HL-60 (cell line): ENCODE measurements at regions not wholly inside any gene's neighbourhood (a gene's known extent, or its start where the extent isn't known, plus 50 kb on each side); places are given as distances from the start of the nearest gene placed in this dataset.

ENCODE experiments used
- DNase-seq, 2 experiments: peaks; one replicate each; pipeline ENCODE4 v3.0.0-alpha.2; 2010 to 2020; ENCODE audit warnings: low read depth in 1 of 2, low spot score in 1 of 2
- H3K27ac ChIP-seq: fragments of 250-450 bp; sonication (Bioruptor Pico); replicated peaks from 2 replicates; pipeline ENCODE4 v1.5.1; 2020; ENCODE audit warnings: mild to moderate bottlenecking, moderate library complexity
- H3K27me3 ChIP-seq: fragments of 250-450 bp; sonication (Bioruptor Pico); 2 replicates; pipeline ENCODE4 v1.5.1; 2021; ENCODE audit warnings: mild to moderate bottlenecking, moderate library complexity; ENCODE audit not compliant: insufficient read depth, poor library complexity, severe bottlenecking
- H3K4me3 ChIP-seq: replicated peaks from 2 replicates; pipeline ENCODE4 v1.5.1; 2011; ENCODE audit warnings: mild to moderate bottlenecking, control low read depth, low read length; ENCODE audit not compliant: insufficient read depth
- GABPA ChIP-seq: IDR thresholded peaks from 2 replicates; pipeline ENCODE4 v1.6.1; 2012; ENCODE audit warnings: low read depth
- POLR2AphosphoS5 ChIP-seq: IDR thresholded peaks from 2 replicates; pipeline ENCODE4 v1.6.1; 2012; ENCODE audit warnings: low read depth
- SPI1 ChIP-seq: IDR thresholded peaks from 2 replicates; pipeline ENCODE4 v1.6.1; 2012; ENCODE audit warnings: low read depth, mild to moderate bottlenecking, borderline replicate concordance
- TF ChIP-seq, protein P1 (sequence below): IDR thresholded peaks from 2 replicates; pipeline ENCODE4 v1.6.1; 2012; ENCODE audit warnings: low read depth; ENCODE audit not compliant: insufficient replicate concordance
- TF ChIP-seq, protein P2 (sequence below): IDR thresholded peaks from one replicate; pipeline ENCODE4 v1.5.1; 2011; ENCODE audit warnings: low read length, control low read depth, inconsistent platforms; ENCODE audit not compliant: insufficient read depth

DNA sequence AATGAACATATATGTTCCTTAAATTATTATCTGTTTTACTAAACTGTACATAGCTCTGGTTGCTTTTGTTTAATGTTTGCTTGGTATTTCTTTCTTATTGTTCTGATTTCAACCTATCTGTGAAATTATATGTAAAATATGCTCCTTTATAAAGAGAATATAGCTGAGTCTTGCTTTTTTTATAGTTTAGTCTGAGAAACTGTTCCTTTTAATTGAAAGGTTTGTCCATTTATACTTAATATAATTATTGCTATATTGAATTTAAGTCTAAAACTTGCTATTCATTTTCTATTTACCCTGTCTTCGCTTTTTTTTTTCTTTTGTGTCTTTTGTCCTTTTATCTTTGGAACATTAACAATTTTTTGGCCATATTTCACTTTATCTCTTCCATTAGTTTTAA, 712.0 kb downstream of the MAT2B start:
- DNase-seq: no peak
- TF ChIP-seq GABPA (no peak), SPI1 (no peak), POLR2AphosphoS5 (no peak)
- TF ChIP-seq, protein P1, sequence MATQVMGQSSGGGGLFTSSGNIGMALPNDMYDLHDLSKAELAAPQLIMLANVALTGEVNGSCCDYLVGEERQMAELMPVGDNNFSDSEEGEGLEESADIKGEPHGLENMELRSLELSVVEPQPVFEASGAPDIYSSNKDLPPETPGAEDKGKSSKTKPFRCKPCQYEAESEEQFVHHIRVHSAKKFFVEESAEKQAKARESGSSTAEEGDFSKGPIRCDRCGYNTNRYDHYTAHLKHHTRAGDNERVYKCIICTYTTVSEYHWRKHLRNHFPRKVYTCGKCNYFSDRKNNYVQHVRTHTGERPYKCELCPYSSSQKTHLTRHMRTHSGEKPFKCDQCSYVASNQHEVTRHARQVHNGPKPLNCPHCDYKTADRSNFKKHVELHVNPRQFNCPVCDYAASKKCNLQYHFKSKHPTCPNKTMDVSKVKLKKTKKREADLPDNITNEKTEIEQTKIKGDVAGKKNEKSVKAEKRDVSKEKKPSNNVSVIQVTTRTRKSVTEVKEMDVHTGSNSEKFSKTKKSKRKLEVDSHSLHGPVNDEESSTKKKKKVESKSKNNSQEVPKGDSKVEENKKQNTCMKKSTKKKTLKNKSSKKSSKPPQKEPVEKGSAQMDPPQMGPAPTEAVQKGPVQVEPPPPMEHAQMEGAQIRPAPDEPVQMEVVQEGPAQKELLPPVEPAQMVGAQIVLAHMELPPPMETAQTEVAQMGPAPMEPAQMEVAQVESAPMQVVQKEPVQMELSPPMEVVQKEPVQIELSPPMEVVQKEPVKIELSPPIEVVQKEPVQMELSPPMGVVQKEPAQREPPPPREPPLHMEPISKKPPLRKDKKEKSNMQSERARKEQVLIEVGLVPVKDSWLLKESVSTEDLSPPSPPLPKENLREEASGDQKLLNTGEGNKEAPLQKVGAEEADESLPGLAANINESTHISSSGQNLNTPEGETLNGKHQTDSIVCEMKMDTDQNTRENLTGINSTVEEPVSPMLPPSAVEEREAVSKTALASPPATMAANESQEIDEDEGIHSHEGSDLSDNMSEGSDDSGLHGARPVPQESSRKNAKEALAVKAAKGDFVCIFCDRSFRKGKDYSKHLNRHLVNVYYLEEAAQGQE: no peak
- TF ChIP-seq, protein P2, sequence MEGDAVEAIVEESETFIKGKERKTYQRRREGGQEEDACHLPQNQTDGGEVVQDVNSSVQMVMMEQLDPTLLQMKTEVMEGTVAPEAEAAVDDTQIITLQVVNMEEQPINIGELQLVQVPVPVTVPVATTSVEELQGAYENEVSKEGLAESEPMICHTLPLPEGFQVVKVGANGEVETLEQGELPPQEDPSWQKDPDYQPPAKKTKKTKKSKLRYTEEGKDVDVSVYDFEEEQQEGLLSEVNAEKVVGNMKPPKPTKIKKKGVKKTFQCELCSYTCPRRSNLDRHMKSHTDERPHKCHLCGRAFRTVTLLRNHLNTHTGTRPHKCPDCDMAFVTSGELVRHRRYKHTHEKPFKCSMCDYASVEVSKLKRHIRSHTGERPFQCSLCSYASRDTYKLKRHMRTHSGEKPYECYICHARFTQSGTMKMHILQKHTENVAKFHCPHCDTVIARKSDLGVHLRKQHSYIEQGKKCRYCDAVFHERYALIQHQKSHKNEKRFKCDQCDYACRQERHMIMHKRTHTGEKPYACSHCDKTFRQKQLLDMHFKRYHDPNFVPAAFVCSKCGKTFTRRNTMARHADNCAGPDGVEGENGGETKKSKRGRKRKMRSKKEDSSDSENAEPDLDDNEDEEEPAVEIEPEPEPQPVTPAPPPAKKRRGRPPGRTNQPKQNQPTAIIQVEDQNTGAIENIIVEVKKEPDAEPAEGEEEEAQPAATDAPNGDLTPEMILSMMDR: no peak
- Histone ChIP-seq H3K27me3 (no peaks in the 10 kb centered on the region), H3K4me3 (no peak overlapping the region), H3K27ac (no peak overlapping the region)

DNA sequence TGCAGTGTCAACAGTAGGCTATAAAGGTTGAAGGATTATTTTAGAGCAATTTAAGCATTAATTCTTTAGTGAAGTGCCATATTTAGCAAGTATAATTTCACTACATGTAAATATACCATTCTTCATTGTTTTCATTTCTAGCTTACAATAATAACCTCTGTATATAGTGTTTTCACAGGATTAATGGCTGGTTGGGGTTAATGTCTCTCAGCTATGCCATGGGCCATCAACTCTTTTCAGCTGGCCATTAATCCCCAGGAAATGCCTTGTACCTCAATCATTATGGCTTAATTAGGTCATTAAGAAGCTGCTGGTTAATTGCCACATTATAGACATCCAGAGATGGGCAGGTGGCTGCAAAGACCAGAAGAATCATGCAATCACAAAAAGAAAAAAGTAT, 715.1 kb downstream of the MAT2B start:
- TF ChIP-seq POLR2AphosphoS5: no peak
- TF ChIP-seq, protein P2: no peak
- no peak for TF ChIP-seq SPI1
- TF ChIP-seq GABPA: no peak
- TF ChIP-seq, protein P1: no peak
- DNase-seq: no peak

DNA sequence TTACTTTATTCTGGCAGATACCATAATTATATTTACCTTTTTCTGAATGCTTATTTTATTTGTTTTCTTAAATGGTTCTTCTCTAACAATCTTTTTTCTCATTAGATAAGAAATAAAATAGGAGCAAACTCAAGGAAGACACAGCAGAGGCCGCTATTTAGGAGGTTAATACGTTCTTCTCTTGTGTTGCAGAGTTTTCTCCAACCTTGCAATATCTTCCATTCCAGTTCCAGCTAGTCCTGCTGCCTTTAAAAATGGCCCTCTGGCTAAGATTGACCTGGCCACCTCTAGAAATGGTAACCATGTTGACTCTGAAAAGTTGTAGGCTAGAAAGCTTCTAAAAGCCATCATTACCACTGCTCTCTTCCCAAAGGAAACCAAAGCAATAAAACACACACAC, 718.8 kb downstream of the MAT2B start:
- H3K4me3 ChIP-seq: no peak overlapping the region
- TF ChIP-seq, protein P2: no peak
- no peak for TF ChIP-seq GABPA
- no peak for TF ChIP-seq SPI1
- TF ChIP-seq, protein P1: no peak
- TF ChIP-seq POLR2AphosphoS5: no peak

More for the DNA sequence above, 715.1 kb downstream of the MAT2B start:
- Histone ChIP-seq H3K27ac (no peak overlapping the region), H3K27me3 (no peaks in the 10 kb centered on the region), H3K4me3 (no peak overlapping the region)

More for the DNA sequence above, 718.8 kb downstream of the MAT2B start:
- no peaks in the 10 kb centered on the region for H3K27me3 ChIP-seq
- H3K27ac ChIP-seq: no peak overlapping the region
- DNase-seq: no peak
